SJSA1 (cell line): ENCODE measurements at regions not wholly inside any gene's neighbourhood (a gene's known extent, or its start where the extent isn't known, plus 50 kb on each side); places are given as distances from the start of the nearest gene placed in this dataset.

Experiments
- DNase-seq, 2 experiments: peaks; one replicate each; pipeline ENCODE4 v3.0.0-alpha.2; 2015 to 2020; ENCODE audit warnings: low spot score in 2 of 2, low read depth in 1 of 2
- H3K27ac ChIP-seq: fragments of 250-450 bp; sonication (Bioruptor Pico); 2 replicates; pipeline ENCODE4 v1.5.1; 2020; ENCODE audit warnings: mild to moderate bottlenecking, moderate library complexity
- H3K27me3 ChIP-seq: fragments of 250-450 bp; sonication (Bioruptor Pico); replicated peaks from 2 replicates; pipeline ENCODE4 v1.5.1; 2020; ENCODE audit warnings: mild to moderate bottlenecking, moderate library complexity
- H3K36me3 ChIP-seq: fragments of 250-450 bp; sonication (Bioruptor Pico); 2 replicates; pipeline ENCODE4 v1.5.1; 2020; ENCODE audit warnings: mild to moderate bottlenecking
- H3K4me1 ChIP-seq: fragments of 250-450 bp; sonication (Bioruptor Pico); replicated peaks from 2 replicates; pipeline ENCODE4 v1.6.1; 2021; ENCODE audit warnings: mild to moderate bottlenecking
- H3K4me3 ChIP-seq: fragments of 250-450 bp; sonication (Bioruptor Pico); 2 replicates; pipeline ENCODE4 v1.5.1; 2020; ENCODE audit warnings: mild to moderate bottlenecking
- H3K9me3 ChIP-seq: fragments of 250-450 bp; sonication (Bioruptor Pico); replicated peaks from 2 replicates; pipeline ENCODE4 v1.5.1; 2020; ENCODE audit warnings: mild to moderate bottlenecking

DNA sequence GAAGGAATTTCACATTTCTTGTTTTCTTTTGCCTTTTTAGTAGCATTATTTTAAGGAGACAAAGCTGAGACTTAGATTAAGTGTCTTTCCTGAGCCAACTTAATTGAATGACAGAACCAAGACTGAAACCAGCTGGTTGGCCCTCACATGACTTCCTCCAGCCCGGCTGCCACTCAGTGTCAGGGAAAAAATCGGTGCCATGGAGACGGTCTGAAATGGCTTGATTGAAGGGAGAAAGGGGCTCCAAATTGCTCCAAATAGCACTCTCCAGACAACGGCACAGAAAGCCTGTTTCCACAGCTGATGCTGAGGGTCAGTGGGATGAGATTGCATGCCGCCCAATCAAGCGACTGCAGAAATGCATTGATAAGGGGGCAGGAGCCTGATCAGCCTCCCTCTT lies 475.2 kb upstream of the IL12A start:
- Histone ChIP-seq H3K36me3 (no peaks in the 10 kb centered on the region), H3K27me3 (0 out of 2 replicates have a peak, but pooled peaks cover 7% of the 10 kb centered on the region), H3K4me1 (no peaks in the 10 kb centered on the region), H3K9me3 (no peaks in the 10 kb centered on the region), H3K4me3 (no peak overlapping the region), H3K27ac (no peak overlapping the region)
- no peak for DNase-seq

DNA sequence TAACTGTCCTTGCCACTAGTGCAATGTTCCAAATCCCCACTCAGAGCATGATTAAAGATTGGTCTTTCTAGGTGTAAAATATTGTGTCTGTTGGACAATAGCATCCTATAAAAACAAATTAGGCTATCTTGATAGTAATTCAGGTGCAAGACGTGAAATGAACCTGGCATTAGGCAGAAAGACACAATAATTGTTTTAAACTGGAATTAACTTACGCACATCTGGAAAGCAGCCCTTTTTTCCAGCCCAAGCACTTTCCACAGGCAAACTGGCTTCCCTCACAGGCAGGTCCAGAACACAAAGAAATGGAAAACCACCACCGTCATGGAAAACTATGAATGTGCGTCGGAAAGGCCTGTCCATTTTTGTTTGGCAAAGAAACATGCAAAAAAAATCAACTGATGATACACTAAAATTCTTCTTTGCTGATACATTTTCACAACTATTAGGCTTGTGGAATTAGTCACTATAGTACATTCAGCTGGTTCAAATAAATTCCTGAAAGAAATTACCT lies 474.7 kb upstream of the IL12A start:
- H3K4me1 ChIP-seq = no peaks in the 10 kb centered on the region
- no peaks in the 10 kb centered on the region for H3K36me3 ChIP-seq
- H3K9me3 ChIP-seq = no peaks in the 10 kb centered on the region
- no peak for DNase-seq
- H3K27ac ChIP-seq = no peak overlapping the region
- H3K4me3 ChIP-seq = no peak overlapping the region
- H3K27me3 ChIP-seq = 0 out of 2 replicates have a peak, but pooled peaks cover 7% of the 10 kb centered on the region

DNA sequence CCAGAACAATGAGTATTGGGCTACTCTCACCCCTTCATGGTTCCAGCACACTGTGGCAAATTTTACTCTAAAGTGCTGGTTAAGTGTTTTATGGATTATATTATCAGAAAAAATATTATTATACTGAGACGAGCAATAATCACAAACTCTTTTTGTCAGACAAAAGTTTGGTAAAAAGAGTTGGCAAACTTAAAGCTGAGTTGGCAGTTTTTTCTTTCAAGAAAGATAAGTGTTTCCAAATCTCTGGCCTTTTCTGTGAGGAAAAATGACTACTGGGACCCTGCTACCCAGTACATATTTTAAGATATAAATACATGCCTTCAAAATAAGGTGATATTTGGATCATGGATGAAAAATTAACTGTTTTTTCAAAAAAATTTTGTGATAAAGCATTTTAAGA lies 471.5 kb upstream of the IL12A start:
- H3K27ac ChIP-seq = no peak overlapping the region
- no peaks in the 10 kb centered on the region for H3K9me3 ChIP-seq
- no peak overlapping the region for H3K4me3 ChIP-seq
- DNase-seq = no peak
- H3K36me3 ChIP-seq = no peaks in the 10 kb centered on the region
- H3K27me3 ChIP-seq = 0 out of 2 replicates have a peak, but pooled peaks cover 7% of the 10 kb centered on the region
- no peaks in the 10 kb centered on the region for H3K4me1 ChIP-seq

DNA sequence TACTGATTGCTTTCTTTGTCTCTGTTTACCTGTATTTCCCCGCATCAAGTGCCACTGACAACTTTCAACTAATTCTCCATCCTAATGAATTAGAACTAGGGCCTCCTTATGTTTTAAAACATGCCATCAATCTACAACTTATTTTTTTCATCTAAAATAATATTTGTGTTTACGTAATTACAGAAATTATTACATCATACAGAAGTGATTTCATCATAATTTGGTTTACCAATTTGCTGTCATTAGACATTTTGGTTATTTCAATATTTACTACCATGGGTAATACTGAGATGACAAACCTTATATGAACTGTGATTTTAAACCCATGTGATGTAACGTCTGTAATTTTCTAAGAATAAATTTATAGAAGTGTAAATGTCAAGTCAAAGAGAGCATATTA lies 468.0 kb upstream of the IL12A start:
- H3K4me3 ChIP-seq = no peak overlapping the region
- H3K9me3 ChIP-seq = no peaks in the 10 kb centered on the region
- H3K27me3 ChIP-seq = no peaks in the 10 kb centered on the region

DNA sequence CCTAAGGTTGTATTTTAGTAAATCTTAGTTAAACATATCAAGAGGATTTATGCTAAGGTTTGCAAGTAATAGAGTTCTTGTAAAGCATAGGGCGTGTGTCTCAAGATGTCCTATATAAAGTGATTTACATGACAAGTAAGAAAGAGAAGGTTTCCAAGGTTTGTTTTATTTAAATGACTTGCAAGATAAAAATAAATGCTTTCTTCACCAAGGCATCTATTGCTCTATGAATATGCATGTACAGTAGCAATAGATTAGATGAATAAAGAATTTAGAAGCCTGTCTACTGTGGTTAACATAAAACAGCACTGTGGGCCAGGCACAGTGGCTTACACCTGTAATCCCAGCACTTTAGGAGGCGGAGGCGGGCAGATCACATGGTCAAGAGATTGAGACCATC lies 466.4 kb upstream of the IL12A start:
- Histone ChIP-seq H3K4me1 (no peaks in the 10 kb centered on the region), H3K27ac (no peak overlapping the region), H3K27me3 (no peaks in the 10 kb centered on the region), H3K4me3 (no peak overlapping the region), H3K36me3 (no peaks in the 10 kb centered on the region; the same call in 1 of the 2 replicates), H3K9me3 (no peaks in the 10 kb centered on the region)
- no peak for DNase-seq

More for the DNA sequence above, 468.0 kb upstream of the IL12A start:
- Histone ChIP-seq H3K27ac (no peak overlapping the region), H3K36me3 (no peaks in the 10 kb centered on the region; the same call in 1 of the 2 replicates), H3K4me1 (no peaks in the 10 kb centered on the region)
- no peak for DNase-seq

DNA sequence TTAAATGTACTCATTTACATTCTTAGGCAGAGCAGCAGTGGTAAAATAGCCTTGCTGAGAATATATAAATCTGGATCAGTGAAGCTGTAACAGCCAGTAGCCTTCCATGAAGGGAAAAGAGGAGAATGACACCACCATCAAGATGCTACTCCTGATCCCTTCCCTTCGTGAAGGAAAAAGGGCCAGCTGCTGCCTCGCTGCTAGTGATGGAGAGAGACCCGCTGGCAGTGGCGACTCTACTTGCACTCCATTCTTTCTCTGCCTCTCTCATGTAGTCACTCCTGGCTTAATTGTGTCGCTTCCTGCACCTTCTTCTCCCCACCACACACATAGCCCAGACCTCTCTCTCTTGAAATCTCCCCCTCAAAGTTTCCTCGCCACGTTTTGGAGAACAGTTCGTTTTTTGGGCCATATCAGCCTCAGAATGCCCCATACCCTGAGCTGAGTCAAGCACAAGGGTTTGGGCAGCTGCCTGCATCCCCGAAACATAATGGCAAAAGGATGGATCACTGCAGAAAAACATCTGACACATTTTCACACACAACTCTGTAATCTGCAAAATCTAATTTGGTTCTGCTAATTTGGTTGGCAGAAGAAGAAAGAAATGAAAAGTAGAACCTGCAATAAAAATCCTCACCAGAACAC lies 460.3 kb upstream of the IL12A start:
- no peaks in the 10 kb centered on the region for H3K27me3 ChIP-seq
- H3K27ac ChIP-seq = no peak overlapping the region
- H3K36me3 ChIP-seq = no peaks in the 10 kb centered on the region; the same call in 1 of the 2 replicates
- no peaks in the 10 kb centered on the region for H3K9me3 ChIP-seq
- H3K4me3 ChIP-seq = no peak overlapping the region
- DNase-seq = no peak
- H3K4me1 ChIP-seq = no peaks in the 10 kb centered on the region

DNA sequence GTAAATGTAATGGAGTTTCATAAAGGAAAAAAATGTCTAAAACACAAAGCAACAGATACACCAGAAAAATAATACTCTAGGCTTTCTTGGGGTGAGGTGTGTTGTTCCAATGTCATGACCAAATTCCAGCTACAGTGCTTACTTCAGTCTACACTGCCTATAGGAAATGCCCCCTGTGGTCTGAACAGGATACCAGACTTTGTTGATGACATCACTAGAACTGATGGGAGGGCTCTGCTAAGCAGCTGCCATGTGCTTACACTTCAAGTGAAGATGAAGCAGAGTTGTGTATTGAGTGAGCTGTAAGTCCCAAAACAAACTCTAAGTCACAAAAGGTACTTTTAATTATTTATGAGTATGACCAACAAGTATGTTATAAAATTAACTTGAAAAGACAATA lies 456.1 kb upstream of the IL12A start:
- Histone ChIP-seq H3K9me3 (no peaks in the 10 kb centered on the region), H3K4me3 (no peak overlapping the region), H3K27ac (no peak overlapping the region), H3K27me3 (0 out of 2 replicates have a peak, but pooled peaks cover 3% of the 10 kb centered on the region), H3K36me3 (no peaks in the 10 kb centered on the region), H3K4me1 (no peaks in the 10 kb centered on the region)
- no peak for DNase-seq

DNA sequence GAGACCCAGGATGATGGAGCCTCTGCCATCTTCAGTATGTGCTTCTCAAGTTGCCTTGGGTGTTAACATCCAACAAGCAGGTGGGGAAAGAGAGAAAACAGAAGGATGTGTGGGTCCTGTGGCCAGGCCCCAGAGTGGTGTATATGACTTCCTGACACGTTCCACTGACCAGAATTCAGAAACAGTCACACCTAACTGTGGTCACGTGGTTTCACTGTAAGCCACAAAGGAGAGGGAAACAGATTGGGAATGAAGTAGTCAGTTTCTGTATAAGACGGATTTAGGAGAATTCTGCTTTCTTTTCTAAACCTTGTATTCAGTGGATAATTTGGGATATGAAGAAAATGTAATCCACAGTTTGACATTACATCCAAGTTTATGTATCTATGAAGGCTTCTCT lies 454.1 kb upstream of the IL12A start:
- DNase-seq = no peak
- Histone ChIP-seq H3K4me1 (no peaks in the 10 kb centered on the region), H3K36me3 (no peaks in the 10 kb centered on the region), H3K27ac (no peak overlapping the region), H3K4me3 (no peak overlapping the region), H3K27me3 (0 out of 2 replicates have a peak, but pooled peaks cover 3% of the 10 kb centered on the region), H3K9me3 (no peaks in the 10 kb centered on the region)

DNA sequence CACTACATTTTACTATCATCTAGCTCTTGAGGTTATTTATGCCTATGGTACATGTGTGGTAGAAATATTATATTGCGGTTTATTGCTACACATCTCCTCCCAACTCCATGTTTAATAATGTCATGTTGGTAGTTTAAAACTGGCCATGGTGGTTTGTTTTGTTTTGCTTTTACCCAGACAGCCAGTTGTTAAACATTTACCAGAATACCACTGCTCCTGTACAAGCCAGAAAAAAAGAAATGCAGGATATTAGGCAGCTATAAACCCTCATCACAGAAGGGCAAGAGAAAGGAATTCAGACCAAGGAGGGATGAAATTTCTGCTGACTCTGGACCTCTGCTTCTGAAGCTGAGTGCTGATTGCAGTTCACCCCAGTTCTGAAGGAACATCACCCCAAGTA lies 451.8 kb upstream of the IL12A start:
- DNase-seq = no peak
- 0 out of 2 replicates have a peak, but pooled peaks cover 3% of the 10 kb centered on the region for H3K27me3 ChIP-seq
- no peak overlapping the region for H3K4me3 ChIP-seq
- H3K4me1 ChIP-seq = no peaks in the 10 kb centered on the region
- no peaks in the 10 kb centered on the region for H3K36me3 ChIP-seq
- no peaks in the 10 kb centered on the region for H3K9me3 ChIP-seq
- no peak overlapping the region for H3K27ac ChIP-seq

DNA sequence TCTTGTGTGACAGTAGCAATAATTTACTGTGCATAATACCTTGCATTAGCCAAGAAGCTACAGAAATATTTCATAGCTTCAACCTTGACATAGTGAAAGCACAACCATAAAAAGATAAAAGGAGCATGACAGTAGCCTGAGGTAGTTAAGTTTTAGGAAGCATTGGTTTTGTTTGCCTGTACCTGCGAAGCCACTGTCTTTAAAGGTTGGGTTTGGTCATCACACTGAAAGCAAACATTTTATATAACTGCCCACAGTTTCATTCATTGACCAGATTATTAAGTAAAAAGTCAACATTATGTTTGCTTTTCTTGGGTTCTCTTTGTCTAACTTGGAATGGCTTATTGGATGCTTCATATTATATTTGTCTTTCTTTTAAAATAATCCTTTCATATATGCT lies 450.1 kb upstream of the IL12A start:
- no peaks in the 10 kb centered on the region for H3K4me1 ChIP-seq
- H3K27ac ChIP-seq = no peak overlapping the region
- H3K4me3 ChIP-seq = no peak overlapping the region
- H3K27me3 ChIP-seq = 0 out of 2 replicates have a peak, but pooled peaks cover 3% of the 10 kb centered on the region
- no peaks in the 10 kb centered on the region for H3K9me3 ChIP-seq
- no peak for DNase-seq
- H3K36me3 ChIP-seq = no peaks in the 10 kb centered on the region

DNA sequence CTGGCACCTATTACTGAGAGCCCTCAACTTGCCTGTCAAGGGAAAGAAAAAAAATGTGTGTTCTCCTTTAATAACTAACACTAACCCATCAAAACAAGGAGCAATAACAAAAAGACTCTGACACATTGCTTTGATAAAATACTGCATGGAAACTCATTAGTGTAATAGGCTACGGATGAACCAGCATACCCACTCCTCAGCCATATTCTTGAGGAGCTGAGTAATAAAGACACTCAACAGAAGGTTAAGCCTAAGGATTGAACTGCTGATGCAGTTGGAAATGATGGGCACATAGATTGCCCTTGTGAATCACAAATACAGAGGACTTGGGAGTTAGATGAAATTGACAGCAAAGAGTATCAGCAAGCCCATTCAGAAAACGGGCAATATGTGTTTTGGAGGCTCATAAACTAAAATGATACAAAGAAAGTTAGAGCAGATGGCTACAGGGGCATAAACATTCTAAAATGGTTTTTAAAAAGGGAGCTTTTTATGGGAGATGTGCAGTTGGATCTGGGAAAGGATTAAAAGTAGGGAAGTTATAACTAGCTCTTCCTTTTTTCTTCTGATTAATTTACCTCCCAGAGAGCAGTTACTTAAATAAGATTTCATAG lies 447.6 kb upstream of the IL12A start:
- Histone ChIP-seq H3K4me3 (no peak overlapping the region), H3K9me3 (no peaks in the 10 kb centered on the region), H3K27me3 (0 out of 2 replicates have a peak, but pooled peaks cover 3% of the 10 kb centered on the region), H3K27ac (no peak overlapping the region), H3K36me3 (no peaks in the 10 kb centered on the region), H3K4me1 (no peaks in the 10 kb centered on the region)
- no peak for DNase-seq

DNA sequence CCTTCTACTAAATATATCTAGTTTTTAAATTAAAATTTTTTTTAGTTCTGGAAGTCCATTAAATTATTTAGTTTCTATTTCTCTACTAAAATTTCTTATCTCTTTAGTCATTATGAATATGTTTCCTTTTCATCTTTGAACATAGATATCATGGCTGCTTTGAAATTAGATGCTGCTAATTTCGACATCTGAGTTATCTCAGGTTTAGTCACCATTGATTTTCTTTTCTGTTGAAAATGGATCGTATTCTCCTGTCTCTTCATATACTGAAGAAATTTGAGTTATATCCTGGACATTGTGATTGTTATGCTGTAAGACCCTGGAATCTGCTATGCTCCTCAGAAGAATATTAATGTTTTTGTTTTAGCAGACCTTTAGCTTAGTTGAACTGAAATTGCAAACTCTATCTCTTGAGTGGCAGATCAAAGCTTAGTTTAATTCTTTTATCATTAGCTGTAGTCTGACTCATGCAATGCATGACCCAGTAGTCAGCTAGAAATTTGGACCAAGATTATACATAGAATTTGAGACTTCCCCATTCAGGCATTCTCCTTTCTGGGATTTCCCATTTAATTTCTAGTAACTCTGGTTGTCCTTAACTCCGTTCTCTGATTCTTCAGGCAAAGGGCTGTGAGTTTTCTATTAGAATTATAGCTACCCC lies 439.8 kb upstream of the IL12A start:
- Histone ChIP-seq H3K4me1 (no peaks in the 10 kb centered on the region), H3K27ac (no peak overlapping the region), H3K4me3 (no peak overlapping the region), H3K36me3 (no peaks in the 10 kb centered on the region), H3K9me3 (no peaks in the 10 kb centered on the region), H3K27me3 (no peaks in the 10 kb centered on the region)
- DNase-seq = no peak

DNA sequence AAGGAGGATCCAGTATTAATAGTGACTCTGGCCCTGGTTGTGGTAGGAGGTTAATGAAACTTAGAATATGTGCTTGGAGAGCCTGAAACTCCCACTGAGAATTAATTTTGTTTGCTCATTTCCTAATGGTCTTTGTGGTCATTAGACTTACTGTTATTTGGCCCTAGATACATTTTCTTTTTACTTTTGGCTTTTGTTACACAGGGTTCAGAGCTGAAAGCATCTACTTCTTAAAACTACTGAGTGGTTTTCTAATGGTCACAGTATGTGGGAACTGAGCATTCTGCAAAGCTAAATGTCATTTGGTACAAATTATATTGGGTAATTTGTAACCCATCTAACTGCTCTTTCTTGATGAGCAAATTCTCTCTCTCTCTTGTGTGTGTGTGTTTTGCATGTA lies 433.4 kb upstream of the IL12A start:
- Histone ChIP-seq H3K9me3 (no peaks in the 10 kb centered on the region), H3K27ac (no peak overlapping the region), H3K4me1 (no peaks in the 10 kb centered on the region), H3K36me3 (no peaks in the 10 kb centered on the region), H3K4me3 (no peak overlapping the region), H3K27me3 (no peaks in the 10 kb centered on the region)
- no peak for DNase-seq

DNA sequence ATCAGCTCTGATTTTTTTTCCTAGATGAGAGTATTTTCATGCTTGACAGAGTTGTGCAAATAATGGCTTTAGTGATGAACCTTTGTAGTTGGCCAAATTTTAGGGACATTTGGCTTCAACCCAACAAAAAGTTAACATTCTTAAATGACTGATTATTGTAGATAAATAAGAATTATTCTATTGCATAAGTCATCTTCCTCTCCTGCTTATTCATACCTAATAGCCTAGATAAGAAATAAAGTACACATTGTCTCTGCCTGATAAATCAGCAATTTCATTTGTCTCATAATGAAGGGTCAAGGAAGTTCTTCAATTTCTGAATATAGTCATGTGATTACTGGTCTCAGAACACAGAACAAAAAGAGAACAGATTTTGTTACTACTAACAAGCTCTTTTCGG lies 428.9 kb upstream of the IL12A start:
- no peak overlapping the region for H3K4me3 ChIP-seq
- no peak for DNase-seq
- H3K9me3 ChIP-seq = no peaks in the 10 kb centered on the region
- no peak overlapping the region for H3K27ac ChIP-seq
- no peaks in the 10 kb centered on the region for H3K36me3 ChIP-seq
- H3K4me1 ChIP-seq = no peaks in the 10 kb centered on the region
- H3K27me3 ChIP-seq = no peaks in the 10 kb centered on the region
